Activated naive CD8-positive, alpha-beta T cell treated with anti-CD3 and anti-CD28 coated beads, Interleukin-2, amount 10 ng/mL, durations not matched to agents 7 days and 5 days (primary cell): ENCODE measurements at regions not wholly inside any gene's neighbourhood (a gene's known extent, or its start where the extent isn't known, plus 50 kb on each side); places are given as distances from the start of the nearest gene placed in this dataset.

Experiments used
- ATAC-seq: fragments of 150-1000 bp; cut with Tn5 transposase; one replicate; pipeline ENCODE4 v1.10.0; 2021; ENCODE audit warnings: low read depth, moderate library complexity
- POLR2A ChIA-PET: fragments of 350-600 bp; sonication (Branson Sonifier 250); formaldehyde crosslinking; loops from one replicate; lab custom pipeline; 2021; ENCODE audit warnings: antibody characterized with exemption; lab: Charles Lee
- DNase-seq: peaks from one replicate; pipeline ENCODE4 v3.0.0; 2021
- H3K27ac Mint-ChIP-seq: one replicate; pipeline ENCODE4 v1.8.0; 2022; ENCODE audit warnings: mild to moderate bottlenecking, mixed read lengths
- H3K27me3 Mint-ChIP-seq: one replicate; pipeline ENCODE4 v1.8.0; 2022; ENCODE audit warnings: mild to moderate bottlenecking, moderate library complexity, mixed read lengths
- H3K36me3 Mint-ChIP-seq: one replicate; pipeline ENCODE4 v1.8.0; 2021; ENCODE audit warnings: mild to moderate bottlenecking, mixed read lengths
- H3K4me1 Mint-ChIP-seq: one replicate; pipeline ENCODE4 v1.8.0; 2021; ENCODE audit warnings: mixed read lengths
- H3K4me3 Mint-ChIP-seq: one replicate; pipeline ENCODE4 v1.8.0; 2022; ENCODE audit warnings: mild to moderate bottlenecking, moderate library complexity, mixed read lengths
- H3K9me3 Mint-ChIP-seq: one replicate; pipeline ENCODE4 v1.8.0; 2021; ENCODE audit warnings: mixed read lengths

- Mint-ChIP-seq H3K27ac (no peak overlapping the region), H3K27me3 (no peaks in the 10 kb centered on the region), H3K9me3 (no peaks in the 10 kb centered on the region), H3K36me3 (no peaks in the 10 kb centered on the region), H3K4me1 (peaks cover 7% of the 10 kb centered on the region), H3K4me3 (no peak overlapping the region)
- ATAC-seq: no peak
- peak; percentile 35 for DNase-seq
- POLR2A ChIA-PET: no interaction called here
Measured at GRCh38 chr1:115469703-115470476, 131.8 kb upstream of the NGF start.

- Mint-ChIP-seq H3K4me3 (no peak overlapping the region), H3K9me3 (no peaks in the 10 kb centered on the region), H3K4me1 (peaks cover 7% of the 10 kb centered on the region), H3K27ac (no peak overlapping the region), H3K27me3 (no peaks in the 10 kb centered on the region), H3K36me3 (no peaks in the 10 kb centered on the region)
- DNase-seq (no peak), ATAC-seq (no peak)
- POLR2A ChIA-PET: no interaction called here
Measured at GRCh38 chr1:115467790-115468189, 129.7 kb upstream of the NGF start.

DNA sequence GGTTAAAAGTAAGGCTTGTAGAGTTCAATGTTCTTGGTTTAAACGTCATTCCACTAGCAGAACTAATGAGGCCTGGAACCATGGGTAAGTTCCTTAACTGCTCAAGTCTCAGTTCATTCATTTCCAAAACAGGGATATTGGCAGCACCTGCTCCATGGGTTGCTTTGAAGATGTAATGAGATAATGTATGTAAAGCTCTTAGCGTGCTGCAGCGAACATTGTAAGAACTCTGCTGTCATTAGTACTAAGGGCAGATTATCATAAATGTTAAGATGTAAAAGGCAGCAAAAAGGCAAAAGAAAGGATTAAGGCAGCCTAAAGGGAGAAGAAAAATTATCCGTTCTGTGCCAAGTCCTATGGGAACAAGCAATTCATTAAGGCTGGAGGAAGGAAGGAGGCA is 129.1 kb upstream of the NGF start:
- DNase-seq: no peak
- ATAC-seq: no peak
- Mint-ChIP-seq H3K27me3 (no peaks in the 10 kb centered on the region), H3K27ac (no peak overlapping the region), H3K36me3 (no peaks in the 10 kb centered on the region), H3K4me3 (no peak overlapping the region), H3K9me3 (no peaks in the 10 kb centered on the region), H3K4me1 (peaks cover 7% of the 10 kb centered on the region)
- POLR2A ChIA-PET: no interaction called here

DNA sequence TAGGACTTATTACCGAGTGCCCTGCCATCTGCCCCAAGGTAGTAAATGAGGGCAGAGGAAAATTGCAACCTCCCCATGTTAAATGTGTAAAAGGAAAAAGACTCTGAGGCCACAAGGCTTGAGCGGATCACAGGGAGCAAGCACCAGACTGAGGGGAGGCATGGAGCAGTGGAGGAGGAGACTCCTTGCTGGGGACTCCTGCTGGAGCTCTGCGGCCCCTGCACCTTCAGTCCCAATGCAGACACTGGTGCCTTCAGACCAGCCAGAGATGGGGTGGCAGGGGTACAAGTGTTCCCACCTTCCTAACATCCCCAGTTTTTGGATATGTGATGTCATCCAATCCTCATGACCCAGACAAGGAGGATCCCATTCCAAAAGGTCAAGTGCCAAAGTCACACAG is 128.4 kb upstream of the NGF start:
- Mint-ChIP-seq H3K9me3 (no peaks in the 10 kb centered on the region), H3K4me3 (no peak overlapping the region), H3K36me3 (no peaks in the 10 kb centered on the region), H3K4me1 (peaks cover 7% of the 10 kb centered on the region), H3K27ac (no peak overlapping the region), H3K27me3 (no peaks in the 10 kb centered on the region)
- ATAC-seq: no peak
- no peak for DNase-seq
- POLR2A ChIA-PET: no interaction called here

GRCh38 chr1:115465802-115466363 is 127.8 kb upstream of the NGF start:
- DNase-seq (no peak), ATAC-seq (no peak)
- peaks cover 7% of the 10 kb centered on the region for H3K4me1 Mint-ChIP-seq
- no peak overlapping the region for H3K4me3 Mint-ChIP-seq
- no peaks in the 10 kb centered on the region for H3K27me3 Mint-ChIP-seq
- no peaks in the 10 kb centered on the region for H3K36me3 Mint-ChIP-seq
- no peak overlapping the region for H3K27ac Mint-ChIP-seq
- H3K9me3 Mint-ChIP-seq: no peaks in the 10 kb centered on the region
- POLR2A ChIA-PET: no interaction called here

GRCh38 chr1:115463347-115463746 is 125.3 kb upstream of the NGF start:
- no peak for ATAC-seq
- no peak for DNase-seq
- Mint-ChIP-seq H3K36me3 (no peaks in the 10 kb centered on the region), H3K4me3 (no peak overlapping the region), H3K27ac (no peak overlapping the region), H3K27me3 (no peaks in the 10 kb centered on the region), H3K4me1 (no peaks in the 10 kb centered on the region), H3K9me3 (no peaks in the 10 kb centered on the region)
- POLR2A ChIA-PET: no interaction called here

GRCh38 chr1:115462566-115463076 is 124.6 kb upstream of the NGF start:
- Mint-ChIP-seq H3K27me3 (no peaks in the 10 kb centered on the region), H3K9me3 (no peaks in the 10 kb centered on the region), H3K4me1 (no peaks in the 10 kb centered on the region), H3K27ac (no peak overlapping the region), H3K4me3 (no peak overlapping the region), H3K36me3 (no peaks in the 10 kb centered on the region)
- no peak for DNase-seq
- ATAC-seq: peak; percentile 72
- POLR2A ChIA-PET: no interaction called here

DNA sequence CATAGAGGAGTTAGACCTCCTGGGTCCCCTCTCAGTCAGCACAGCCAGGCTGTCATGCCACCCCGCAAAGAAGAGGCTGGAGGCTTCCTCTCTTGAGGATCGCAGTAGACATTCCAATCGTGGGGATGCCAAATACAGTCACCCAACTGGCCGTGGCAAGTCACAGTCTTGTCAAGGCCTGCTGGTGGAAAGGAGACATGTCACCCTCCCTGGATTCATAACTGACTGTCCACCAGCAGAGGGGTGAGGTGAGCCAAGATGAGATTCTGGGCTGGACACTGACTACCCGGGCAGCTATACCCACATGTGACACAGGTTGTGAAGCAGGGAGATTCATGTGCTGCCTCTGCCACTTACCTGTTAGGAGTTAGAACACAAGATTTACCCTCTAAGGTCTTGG is 123.5 kb upstream of the NGF start:
- no peak for DNase-seq
- ATAC-seq: no peak
- Mint-ChIP-seq H3K4me1 (no peaks in the 10 kb centered on the region), H3K9me3 (no peaks in the 10 kb centered on the region), H3K27ac (no peak overlapping the region), H3K36me3 (no peaks in the 10 kb centered on the region), H3K4me3 (no peak overlapping the region), H3K27me3 (no peaks in the 10 kb centered on the region)
- POLR2A ChIA-PET: no interaction called here

GRCh38 chr1:115459161-115459560 is 121.1 kb upstream of the NGF start:
- H3K4me1 Mint-ChIP-seq: no peaks in the 10 kb centered on the region

DNA sequence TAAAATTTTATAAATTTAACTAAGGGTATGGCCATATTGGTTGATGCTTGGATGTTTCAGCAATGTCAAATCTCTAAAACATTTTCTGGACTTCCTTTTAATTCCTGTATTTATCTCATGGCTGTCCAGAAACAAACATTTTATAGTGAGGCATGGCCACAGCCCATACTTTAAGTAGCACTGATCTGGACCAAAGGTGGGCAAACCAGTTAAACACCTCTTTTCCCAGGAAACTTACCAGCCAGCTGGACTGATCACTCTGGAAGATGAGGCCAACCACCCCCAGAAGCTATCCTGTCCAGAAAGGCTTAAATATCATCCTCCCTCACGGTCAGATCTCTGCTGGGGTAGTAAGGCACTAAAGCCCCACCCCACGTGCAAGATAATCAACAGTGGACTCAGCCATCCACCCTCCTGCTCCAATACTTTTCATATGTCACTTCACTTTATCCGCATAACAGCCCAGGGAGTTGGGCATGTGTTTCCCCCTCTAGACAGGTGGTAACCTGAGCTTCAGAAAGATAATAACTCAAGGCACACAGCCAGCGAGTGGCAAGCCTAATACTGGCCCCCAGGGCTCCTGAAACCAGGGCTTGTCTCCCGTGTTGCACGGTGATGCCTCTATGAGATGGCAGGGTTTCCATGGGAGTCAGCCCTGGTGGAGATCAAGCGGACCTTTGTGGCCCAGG is 120.5 kb upstream of the NGF start:
- Mint-ChIP-seq H3K4me3 (no peak overlapping the region), H3K36me3 (no peaks in the 10 kb centered on the region), H3K27ac (no peak overlapping the region), H3K4me1 (no peaks in the 10 kb centered on the region), H3K27me3 (no peaks in the 10 kb centered on the region), H3K9me3 (no peaks in the 10 kb centered on the region)
- POLR2A ChIA-PET: no interaction called here
- DNase-seq: no peak
- ATAC-seq: no peak

More at GRCh38 chr1:115459161-115459560, 121.1 kb upstream of the NGF start:
- Mint-ChIP-seq H3K27ac (no peak overlapping the region), H3K9me3 (no peaks in the 10 kb centered on the region), H3K27me3 (no peaks in the 10 kb centered on the region), H3K36me3 (no peaks in the 10 kb centered on the region), H3K4me3 (no peak overlapping the region)
- ATAC-seq (no peak), DNase-seq (no peak)
- POLR2A ChIA-PET: no interaction called here

GRCh38 chr1:115457289-115457688 is 119.2 kb upstream of the NGF start:
- H3K27me3 Mint-ChIP-seq: no peaks in the 10 kb centered on the region
- no peaks in the 10 kb centered on the region for H3K36me3 Mint-ChIP-seq
- DNase-seq: no peak
- H3K9me3 Mint-ChIP-seq: no peaks in the 10 kb centered on the region
- no peaks in the 10 kb centered on the region for H3K4me1 Mint-ChIP-seq
- no peak overlapping the region for H3K27ac Mint-ChIP-seq
- POLR2A ChIA-PET: no interaction called here
- no peak for ATAC-seq
- no peak overlapping the region for H3K4me3 Mint-ChIP-seq

DNA sequence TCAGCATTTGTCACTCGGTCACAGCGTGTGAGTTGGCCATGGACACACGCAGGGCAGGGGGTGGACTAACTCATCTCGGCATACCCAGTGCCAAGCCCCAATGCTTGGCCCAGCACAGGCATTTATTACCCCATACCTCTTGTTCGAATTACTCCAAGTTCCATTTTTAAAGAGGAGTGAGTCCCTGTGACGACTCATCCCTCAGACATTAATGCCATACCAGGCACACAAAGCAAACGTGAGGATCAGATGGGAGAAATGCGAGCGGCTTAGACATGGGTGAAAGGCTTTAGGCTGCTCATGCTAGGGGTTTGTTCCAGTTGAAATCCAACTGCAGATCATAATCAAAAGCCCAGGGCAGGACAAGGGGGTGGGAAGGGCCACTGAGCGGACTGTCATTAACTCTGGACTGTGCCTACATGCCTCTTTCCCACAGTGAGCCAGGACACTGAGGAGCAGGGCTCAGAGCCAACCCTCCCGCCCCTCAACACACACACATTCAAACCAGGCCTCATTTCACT is 118.5 kb upstream of the NGF start:
- no peak for DNase-seq
- no peaks in the 10 kb centered on the region for H3K9me3 Mint-ChIP-seq
- POLR2A ChIA-PET: no interaction called here
- ATAC-seq: no peak
- H3K4me1 Mint-ChIP-seq: no peaks in the 10 kb centered on the region
- H3K27ac Mint-ChIP-seq: no peak overlapping the region
- H3K36me3 Mint-ChIP-seq: no peaks in the 10 kb centered on the region
- no peak overlapping the region for H3K4me3 Mint-ChIP-seq
- H3K27me3 Mint-ChIP-seq: no peaks in the 10 kb centered on the region

DNA sequence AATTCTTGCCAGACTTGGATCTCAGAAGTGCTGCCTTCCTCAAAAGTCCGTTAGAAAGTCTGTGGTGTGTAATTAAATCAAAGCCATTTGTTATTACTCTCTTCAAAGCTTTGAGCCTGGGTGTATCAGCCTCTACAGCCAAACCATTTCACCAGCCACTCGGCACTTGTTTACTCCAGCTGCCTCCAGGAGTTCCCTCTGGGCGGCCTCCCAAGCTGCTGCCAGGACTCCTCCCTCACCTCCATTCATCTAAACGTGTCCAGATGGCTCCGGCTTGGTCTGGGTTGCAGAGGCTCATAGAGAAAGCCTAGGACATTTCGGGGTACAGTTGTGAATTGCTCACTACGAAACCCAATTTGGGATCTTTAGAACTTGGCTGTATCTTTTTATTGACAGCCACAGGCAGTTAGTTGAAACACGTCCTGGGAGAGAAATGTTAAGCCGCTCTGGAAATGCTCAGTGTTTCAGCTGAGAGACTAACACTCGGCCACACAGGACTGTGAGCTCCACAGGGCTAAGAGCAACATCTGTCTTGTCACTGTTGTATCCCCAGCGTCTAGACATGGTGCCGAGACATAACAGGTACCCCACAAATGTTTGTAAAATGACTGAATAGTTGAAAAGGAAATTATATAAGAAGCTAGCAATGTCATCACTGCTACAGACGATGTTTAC is 116.9 kb upstream of the NGF start:
- DNase-seq (no peak), ATAC-seq (no peak)
- Mint-ChIP-seq H3K4me1 (no peaks in the 10 kb centered on the region), H3K36me3 (no peaks in the 10 kb centered on the region), H3K27me3 (no peaks in the 10 kb centered on the region), H3K9me3 (no peaks in the 10 kb centered on the region), H3K27ac (no peak overlapping the region), H3K4me3 (no peak overlapping the region)
- POLR2A ChIA-PET: no interaction called here
